Stimulated activated CD4-positive, alpha-beta T cell treated with anti-CD3 and anti-CD28 coated beads, Interleukin-12 subunit alpha, Interleukin-12 subunit beta, amount 100 ng/mL, for 48 hours (primary cell): ENCODE measurements at regions not wholly inside any gene's neighbourhood (a gene's known extent, or its start where the extent isn't known, plus 50 kb on each side); places are given as distances from the start of the nearest gene placed in this dataset.
A peak's percentile ranks its signal among the peaks of the same experiment; 100 is the strongest.
"Not testable (repeated sequence)": the region's sequence is repeated elsewhere in the genome, so short reads cannot be mapped to it uniquely, and the experiment has no call there.

Experiments
- DNase-seq, 3 donors: peaks; one replicate each; pipeline ENCODE4 v3.0.0-alpha.2; 2020; ENCODE audit warnings: low read depth in 2 of 3, low spot score in 1 of 3

DNA sequence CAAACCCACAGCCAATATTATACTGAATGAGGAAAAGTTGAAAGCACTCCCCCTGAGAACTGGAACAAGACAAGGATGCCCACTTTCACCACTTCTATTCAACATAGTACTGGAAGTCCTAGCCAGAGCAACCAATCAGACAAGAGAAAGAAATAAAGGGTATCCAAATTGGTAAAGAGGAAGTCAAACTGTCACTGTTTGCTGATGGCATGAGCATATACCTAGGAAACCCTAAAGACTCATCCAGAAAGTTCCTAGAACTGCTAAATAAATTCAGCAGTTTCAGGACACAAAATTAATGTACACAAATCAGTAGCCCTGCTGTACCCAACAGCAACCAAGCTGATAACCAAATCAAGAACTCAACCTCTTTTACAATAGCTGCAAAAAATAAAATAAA is 220.0 kb downstream of the SYK start:
- not testable (repeated sequence) for DNase-seq

DNA sequence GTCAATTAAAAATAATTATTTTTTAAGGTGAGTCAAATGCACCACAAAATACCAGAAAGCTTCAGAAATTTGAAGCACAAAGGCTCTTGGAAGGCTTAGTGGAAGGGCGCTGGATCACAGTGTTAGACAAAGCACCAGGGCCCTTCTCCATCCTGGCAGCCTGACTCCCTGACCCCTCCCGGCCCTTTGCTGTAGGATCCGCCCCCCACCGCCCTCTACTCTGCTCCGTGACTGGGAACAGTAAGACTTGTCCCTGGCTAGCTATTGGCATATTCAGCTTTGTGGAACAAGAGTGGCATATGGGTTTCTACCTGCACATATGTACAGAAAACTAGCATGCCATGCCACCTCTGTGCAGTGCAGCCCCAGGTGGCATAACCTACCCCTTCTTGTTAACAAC is 222.1 kb downstream of the SYK start:
- DNase-seq: no peak

DNA sequence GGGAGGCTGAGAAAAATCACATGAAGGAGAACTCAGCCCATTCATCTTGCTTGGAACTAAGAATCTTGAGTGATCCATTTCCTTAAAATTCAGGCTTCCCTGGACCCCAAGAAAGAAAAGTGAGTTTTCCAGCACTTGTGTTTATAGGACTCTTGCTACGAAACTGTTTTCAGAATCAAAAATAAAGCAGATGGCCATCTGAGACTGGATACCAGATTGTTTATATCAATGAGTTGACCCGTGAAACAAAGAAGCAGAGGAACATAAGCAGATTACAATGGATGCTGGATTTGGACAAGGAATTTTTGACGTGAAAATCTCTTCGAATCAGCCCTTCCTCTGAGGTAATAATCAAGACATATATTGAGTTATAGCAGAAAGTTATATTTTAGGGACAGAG is 223.2 kb downstream of the SYK start:
- DNase-seq: no peak

DNA sequence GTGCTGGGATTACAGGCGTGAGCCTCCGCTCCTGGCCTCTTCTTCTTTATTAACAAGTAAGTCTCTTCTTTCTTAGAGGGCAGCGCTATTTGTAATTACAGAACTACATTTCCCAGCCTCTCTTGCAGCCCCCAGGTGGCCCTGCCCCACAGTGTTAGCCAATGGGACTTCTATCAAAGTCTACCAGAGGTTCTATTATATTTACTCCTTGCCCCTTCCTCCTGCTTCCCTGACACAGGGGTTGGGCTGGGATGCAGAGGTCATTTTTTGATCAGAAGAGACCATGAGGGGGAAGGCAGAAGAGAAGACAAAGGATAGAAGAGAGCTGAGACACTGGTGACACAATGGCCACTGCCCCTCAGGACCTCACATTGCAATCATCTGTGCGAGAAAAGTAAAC is 224.2 kb downstream of the SYK start:
- no peak for DNase-seq

DNA sequence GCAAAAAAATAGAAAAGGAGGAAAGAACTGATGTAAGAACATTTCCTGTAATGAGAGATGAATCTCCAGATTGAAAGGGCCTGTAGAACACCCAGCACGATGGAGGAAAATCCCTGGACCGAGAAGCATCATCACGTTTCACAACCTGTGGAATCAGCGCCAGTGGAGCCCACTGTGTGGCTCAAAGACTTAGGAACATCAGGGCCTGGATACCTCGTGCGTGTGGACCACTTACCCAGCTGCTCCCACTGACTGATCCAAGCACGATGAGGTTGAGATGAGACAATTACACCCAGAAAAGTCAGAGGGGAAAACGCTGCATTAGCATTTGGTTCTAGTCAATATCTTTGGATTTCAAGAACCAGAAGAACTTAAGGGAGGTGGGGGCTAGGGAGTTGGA is 224.6 kb downstream of the SYK start:
- no peak for DNase-seq

DNA sequence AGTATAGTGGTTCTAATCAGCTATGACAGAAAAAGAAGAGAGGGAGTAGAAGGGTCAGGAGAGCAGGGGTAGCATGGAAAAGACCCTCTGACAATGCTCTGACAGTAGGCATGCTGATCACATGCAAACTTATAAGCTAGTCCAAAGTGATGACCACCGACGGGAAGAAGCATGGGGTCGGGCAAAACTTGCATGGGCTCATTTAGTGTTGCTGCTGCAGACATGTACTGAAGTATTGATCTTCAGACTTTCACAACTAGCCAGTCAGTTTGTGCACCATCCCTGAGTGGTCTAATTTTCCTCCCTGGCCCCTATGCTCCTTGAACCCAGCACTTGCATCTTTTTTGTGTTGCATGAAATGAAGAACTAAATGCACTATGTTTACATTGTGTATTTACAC is 225.4 kb downstream of the SYK start:
- no peak for DNase-seq

DNA sequence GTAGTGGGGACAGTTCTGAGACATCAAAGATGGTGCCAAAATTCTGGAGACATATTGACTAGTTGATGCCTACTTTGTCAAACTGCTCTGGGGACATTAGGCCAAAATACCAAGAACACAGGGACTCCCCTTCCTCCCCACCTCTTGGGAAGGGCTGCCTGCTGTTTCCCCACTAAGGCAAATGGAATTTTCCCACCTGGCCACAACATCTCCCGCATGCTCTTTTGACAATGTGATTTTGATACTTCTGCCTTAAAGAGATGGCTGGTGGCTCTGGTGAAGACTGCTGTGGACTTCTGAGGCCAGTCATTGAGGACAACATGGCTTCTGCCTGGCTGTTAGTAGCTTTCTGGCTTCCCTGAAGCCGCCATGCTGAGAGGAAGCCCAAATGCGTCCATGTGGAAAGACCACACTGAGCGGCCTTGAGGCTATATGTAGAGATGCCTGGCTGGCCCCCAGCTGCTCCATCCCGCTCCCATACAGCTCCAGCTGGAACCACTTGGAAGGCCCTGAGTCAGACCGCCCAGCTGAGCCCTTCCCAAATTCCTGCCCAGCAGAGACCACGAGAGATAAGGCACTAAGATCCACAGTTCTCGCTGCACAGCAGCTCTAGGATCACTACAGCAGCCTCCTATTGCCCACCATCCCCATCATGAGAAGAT is 226.7 kb downstream of the SYK start:
- no peak for DNase-seq

DNA sequence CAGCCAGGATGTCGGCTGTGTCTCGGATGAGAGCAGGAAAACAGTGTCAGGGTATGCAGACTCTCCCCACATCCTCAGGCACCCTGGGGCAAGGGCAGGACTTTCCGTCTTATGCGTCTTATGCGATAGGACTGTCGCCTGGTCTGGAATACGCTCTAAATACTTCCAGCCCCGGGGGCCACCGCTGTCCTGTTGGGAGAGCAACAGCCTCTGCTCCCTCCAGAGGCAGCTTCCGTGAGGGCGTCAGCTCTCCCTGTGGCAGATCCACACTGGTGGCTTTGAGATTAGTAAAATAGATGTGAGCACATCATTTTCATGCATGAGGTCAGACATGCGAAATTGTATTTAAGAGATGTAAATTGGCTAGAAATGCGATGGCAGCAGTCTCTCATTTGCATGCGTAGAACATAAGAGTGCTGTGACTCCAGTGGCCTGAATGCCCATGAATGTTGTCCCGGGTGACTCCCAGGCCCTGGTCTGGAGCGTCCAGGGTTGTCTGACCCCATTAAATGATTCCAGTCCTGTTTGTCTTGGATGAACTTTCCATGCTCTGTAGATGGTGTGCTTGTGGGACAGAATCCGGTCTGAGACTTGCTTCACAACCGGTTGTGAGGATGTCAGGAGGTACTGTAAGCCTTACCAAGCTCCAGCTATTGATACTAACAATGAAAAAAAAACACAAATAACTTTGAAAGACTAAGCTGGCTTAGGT is 228.2 kb downstream of the SYK start:
- DNase-seq: no peak

DNA sequence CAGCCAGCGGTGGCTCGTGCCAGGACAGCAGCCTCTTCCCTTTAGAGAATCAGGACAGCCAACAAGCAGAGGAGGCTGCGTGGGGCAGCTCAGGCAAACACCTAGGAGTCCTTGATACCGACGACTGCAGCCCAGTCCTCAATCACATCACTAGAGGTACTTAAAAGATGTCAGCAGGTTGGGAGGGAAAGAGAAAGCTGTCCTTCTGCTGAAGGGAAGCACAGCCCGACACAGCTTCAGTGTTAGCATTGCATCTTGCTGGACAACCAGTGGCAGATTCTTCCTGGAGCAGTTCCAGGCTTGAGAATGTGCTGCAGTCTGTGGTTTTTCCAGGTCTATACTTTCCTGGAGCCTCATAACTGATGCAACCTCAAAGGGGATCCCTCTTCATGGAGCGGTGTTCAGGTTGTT is 230.5 kb downstream of the SYK start:
- no peak for DNase-seq

DNA sequence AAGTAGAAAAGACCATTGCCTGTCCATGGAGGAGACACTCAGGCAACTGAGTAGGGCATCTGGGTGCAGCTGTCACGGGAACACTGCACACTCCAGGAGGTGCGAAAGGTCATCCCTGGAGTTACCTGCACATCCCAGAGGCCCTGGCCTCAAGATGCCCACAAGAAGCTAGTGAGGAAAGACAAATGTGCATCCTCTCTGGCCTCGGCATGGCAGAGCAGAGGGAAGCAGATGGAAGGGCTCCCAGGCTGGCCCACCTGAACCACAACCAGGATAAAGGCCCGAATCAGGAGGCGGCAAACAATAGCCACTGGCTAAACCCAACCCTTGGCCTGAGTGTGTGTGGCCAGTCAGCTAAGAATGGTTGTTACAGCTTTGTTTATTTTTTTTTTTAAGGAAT is 231.7 kb downstream of the SYK start:
- DNase-seq: no peak

DNA sequence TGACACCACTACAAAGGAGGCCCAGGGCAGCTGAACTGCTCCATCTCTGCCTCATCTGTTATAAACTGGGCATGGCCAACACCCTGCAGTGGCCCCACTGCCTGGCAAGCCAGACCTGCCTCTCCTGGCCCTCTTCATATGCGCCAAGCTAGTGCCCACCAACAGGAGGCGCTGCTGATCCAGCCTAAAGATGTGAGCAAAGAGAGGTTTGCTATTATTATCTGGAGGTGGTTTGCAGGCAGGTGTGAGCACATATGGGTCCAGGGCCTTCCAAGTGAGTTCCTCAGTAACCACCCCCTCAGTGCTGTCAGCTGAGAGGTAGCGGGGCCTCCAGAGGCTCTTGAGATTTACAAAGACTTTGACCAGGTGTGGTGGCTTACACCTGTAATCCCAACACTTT is 232.2 kb downstream of the SYK start:
- DNase-seq: peak; percentile 68 to 83 (median 79)

DNA sequence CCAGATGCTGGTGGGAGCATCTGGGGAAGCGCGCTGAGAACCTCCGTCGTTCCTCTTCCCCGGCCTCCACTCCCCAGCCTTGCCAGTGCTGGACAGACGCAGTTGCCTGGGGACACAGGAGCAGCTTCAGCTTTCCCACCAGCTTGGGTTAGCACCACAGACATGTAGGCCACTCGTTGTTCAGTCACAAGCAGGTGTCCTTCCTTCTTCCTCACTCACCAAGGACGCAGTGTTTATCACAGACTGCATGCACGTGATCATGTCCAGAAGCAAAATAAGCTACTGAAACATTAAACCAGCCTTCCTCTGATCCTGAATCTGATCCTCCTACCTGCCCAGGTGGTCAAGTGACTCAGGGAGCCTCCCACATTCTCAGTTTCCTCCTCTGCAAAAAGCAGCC is 232.9 kb downstream of the SYK start:
- DNase-seq: no peak

DNA sequence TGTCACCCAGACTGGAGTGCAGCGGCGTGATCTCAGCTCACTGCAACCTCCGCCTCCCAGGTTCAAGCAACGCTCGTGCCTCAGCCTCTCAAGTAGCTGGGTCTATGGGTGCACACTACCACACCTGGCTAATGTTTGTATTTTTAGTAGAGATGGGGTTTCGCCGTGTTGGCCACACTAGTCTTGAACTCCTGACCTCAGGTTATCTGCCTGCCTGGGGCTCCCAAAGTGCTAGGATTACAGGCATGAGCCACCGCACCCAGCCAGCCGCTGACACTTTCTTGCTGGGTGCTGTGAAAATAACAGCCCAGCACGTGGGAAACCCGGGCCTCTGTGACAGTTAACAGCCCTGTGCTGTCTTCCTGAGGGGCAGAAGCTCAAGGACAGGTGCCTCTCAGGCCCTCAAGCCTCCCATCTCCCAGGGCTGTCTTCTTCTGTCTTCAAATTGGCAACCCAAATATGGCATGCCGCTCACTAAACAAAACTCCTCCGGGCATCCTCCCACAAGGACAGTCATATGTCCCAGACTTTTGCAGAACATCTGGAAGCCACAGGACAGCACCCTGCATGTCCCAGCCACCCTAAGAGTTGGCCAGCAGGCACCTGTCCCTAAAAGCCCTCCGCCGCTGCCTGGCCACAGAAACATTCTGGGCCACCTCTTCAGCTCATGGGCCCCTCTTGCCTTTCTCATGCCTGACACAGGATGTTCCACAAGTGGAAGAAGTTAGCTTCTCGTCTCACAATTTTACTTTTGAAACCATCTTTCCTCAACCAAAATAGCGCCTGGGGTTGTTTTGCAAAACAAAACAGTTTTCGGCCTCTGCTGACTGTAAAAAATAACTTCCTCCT is 233.6 kb downstream of the SYK start:
- DNase-seq: no peak

DNA sequence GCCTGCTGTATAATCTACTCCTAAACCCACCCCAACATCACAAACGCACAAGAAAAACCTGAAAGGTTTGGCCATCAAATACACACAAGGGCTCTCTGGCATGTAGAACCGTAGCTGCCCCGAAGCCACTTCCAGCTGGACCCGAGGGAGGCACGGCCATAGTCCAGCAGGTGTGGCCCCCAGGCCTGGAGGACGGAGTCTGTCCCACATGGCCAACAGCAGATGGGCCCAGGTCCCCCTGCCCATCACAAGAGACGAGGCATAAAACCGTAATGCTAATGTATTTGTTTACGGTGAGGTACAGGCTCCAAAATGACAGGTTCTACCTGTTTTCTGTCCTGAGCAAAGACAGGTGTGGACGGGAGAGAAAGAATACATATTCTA is 234.2 kb downstream of the SYK start:
- DNase-seq: no peak

DNA sequence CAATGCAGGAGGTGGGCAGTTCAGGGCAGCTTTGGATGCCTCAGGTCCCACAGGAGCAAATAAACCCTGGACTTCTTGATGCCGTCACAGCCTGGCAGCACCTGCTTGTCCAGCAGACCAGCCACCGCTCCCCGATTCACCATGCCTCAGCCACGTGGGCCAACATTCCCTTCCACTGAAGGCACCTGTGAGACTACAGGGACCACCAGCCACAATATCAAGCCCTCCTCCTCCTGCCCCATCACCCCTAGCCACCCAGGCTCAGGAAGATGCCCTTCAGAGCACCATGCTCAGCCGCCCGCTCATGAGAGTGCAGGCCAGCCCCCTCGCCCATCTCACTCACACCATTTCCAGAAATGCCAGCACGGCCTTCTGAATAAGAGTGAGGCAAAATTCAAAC is 234.7 kb downstream of the SYK start:
- no peak for DNase-seq

DNA sequence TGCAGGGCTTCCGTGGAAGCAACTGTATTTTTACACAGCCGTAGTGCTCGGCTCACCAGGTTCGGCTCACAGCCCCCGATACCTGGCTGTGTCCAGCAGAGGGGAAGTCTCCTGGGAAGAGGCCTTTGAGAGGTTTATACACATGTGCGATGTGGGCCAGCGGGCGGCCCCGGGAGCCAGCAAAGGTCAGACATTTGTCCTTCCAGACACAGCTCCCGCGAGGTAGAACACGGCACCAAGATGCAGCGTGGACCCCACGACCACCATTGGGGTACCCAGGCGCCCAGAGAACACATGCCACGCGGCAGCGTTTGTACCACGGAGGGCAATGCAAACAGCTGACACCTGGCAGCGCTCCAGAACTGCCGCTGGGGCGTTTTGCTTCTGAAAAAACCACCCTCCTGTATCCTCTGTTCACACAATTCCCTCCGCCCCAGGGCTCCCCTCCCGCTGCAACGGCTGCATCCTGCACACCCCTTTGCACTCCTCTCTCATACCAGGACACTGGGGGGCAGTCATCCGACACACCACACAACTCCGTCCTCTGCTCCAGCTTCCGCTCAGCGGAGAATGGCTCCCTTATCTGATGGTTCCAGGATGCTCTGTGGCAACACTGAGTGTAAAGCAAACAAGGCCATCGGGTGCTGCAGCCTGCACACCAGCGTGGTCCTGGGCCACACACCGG is 235.3 kb downstream of the SYK start:
- peak; percentile 62 to 75 (median 65) for DNase-seq

DNA sequence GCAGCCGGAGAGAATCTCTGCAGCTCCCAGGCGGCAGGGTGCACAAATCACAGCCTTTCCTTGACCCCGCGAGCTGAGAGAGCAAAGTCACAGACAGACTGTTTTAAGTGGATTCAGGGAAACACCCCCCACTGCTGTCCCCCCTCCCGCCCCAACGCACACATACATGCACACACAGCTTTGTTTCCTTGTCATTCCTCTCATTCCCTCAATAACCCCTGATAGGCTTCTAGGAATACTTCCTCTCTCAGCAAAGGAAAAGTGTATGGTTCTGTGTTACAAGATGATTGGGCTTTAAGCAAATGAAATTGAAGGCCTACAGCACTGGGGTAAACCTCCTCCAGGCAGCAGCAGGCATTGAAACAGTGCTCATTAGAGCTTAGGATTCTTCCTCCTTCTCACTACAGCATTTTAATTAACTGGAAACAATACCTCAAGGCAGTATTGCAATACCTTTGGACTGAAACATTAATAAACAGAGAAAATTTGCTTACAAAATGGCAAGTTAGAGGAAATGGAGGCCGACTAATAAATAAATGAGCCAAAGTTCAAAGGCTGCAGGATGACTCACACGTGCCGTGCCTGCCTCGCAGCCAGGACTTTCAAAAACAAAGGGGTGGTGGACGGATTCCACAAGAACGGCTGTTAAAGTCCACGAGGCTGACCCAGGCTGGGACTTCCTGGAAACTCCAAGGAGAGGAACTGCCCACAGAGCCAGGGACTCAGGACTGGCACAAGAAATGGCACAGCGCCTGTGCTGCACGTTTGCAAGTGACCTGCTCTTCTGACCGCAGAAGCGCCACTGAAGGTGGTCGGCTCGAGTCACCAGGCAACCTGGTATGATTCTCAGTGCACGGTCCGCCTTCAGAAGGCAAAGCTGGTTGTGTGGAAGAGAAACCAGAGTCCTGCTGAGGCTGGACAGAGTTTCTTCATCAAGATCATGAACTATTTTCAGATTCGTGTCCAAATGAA is 236.2 kb downstream of the SYK start:
- no peak for DNase-seq

DNA sequence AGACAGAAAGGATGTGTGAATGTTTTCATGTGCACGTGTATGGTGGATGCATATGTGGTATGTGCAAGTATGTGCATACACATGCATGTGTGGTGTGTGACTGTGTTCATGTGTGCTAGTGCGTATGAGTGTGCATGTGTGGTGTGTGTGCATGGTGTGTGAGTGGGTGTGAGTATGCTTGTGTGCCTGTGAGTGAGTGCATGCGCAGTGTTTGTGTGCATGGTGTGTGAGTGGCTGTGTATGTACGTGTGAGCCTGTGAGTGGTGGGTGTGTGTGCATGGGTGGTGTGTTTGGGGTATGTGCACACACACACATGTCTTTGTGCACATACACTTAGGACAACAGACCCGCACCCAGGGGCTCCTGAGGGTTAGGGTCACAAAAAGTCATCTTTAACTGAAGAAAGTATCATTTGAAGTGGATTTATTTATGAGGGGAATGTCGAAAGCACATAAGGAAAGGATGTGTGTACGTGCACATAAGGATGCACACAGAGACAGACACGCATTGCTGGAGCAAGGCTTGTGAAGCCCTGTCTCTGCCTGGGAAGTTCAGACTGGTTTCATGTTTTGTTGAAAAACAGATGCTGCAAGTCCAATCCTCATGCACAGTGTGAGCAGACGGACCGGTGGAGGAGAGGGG is 237.0 kb downstream of the SYK start:
- no peak for DNase-seq

DNA sequence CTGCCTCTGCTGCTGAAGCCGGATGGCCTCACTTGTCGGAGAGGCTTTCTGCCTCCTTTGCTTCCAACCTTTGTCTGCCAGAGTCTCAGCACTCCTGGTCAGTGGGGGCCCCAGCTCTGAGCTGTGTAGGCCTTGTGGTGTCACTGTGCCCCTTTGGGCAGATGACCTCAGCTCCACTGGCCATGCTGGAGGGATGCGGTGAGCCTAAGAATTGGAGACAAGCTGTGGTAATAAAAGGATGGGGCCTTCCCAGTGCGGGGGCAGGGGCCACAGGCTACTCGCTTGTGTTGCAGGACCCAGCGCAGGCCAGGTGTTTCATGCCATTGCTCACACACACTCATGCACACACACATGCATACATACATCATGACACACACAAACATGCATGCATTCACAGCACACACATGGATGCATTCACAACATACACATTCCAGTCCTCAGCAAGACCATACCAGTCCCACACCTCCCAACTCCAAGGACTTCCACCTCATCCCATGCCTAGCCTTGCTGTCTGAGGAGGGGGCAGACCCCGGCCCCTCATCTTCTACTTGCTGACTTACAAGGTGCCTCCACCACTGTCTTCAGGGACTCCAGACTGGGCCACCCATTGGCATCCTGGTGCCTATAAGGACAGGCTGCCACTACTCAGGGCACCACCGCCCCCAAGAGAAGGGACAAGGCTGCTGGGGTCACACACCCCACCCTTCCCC is 237.7 kb downstream of the SYK start:
- no peak for DNase-seq

DNA sequence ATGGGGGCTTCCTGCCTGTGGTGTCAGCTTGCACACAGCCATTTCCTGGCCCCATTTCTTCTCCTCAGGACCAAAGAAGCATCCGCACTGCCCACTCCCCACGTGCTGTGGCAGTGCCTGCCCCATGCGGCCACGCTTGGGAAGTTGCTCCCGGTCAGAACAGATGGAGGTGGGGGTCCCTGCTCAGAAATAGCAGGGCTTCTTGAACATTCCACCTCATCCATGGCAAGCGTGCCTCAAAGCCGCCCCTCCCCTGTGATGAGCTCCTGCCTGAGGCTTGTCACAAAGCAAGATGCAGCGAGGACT is 238.2 kb downstream of the SYK start:
- no peak for DNase-seq
